Smooth muscle cell (in vitro differentiated cells): ENCODE measurements at regions not wholly inside any gene's neighbourhood (a gene's known extent, or its start where the extent isn't known, plus 50 kb on each side); places are given as distances from the start of the nearest gene placed in this dataset.
"Not testable (repeated sequence)": the region's sequence is repeated elsewhere in the genome, so short reads cannot be mapped to it uniquely, and the experiment has no call there.

Experiments used
- DNase-seq: peaks from one replicate; lab custom pipeline; 2025; ENCODE audit not compliant: unreplicated experiment; lab: John Stamatoyannopoulos, UW
- H2AFZ ChIP-seq: fragments of 200-600 bp; sonication (generic); 2 replicates; pipeline ENCODE4 v1.6.0; 2016; ENCODE audit warnings: antibody characterized with exemption, low read depth, mild to moderate bottlenecking
- H3F3A ChIP-seq: fragments of 200-600 bp; sonication (generic); 2 replicates; pipeline ENCODE4 v1.6.0; 2017; ENCODE audit warnings: antibody characterized with exemption, low read depth
- H3K27ac ChIP-seq: fragments of 200-600 bp; sonication (generic); 2 replicates; pipeline ENCODE4 v1.5.1; 2016; ENCODE audit warnings: low read depth, mild to moderate bottlenecking
- H3K27me3 ChIP-seq: fragments of 200-600 bp; sonication (generic); 2 replicates; pipeline ENCODE4 v1.6.1; 2016; ENCODE audit warnings: low read depth, mild to moderate bottlenecking
- H3K36me3 ChIP-seq: fragments of 200-600 bp; sonication (generic); 2 replicates; pipeline ENCODE4 v1.5.1; 2016; ENCODE audit warnings: low read depth
- H3K4me1 ChIP-seq: fragments of 200-600 bp; sonication (generic); 2 replicates; pipeline ENCODE4 v1.5.1; 2016; ENCODE audit warnings: low read depth
- H3K4me2 ChIP-seq: fragments of 200-600 bp; sonication (generic); 2 replicates; pipeline ENCODE4 v1.6.0; 2016; ENCODE audit warnings: mild to moderate bottlenecking
- H3K4me3 ChIP-seq: fragments of 200-600 bp; sonication (generic); 2 replicates; pipeline ENCODE4 v1.5.1; 2016; ENCODE audit warnings: mild to moderate bottlenecking
- H3K79me2 ChIP-seq: fragments of 200-600 bp; sonication (generic); 2 replicates; pipeline ENCODE4 v1.6.0; 2016; ENCODE audit warnings: low read depth, mild to moderate bottlenecking
- H3K9ac ChIP-seq: fragments of 200-600 bp; sonication (generic); 2 replicates; pipeline ENCODE4 v1.6.0; 2016; ENCODE audit warnings: low read depth
- H3K9me3 ChIP-seq: fragments of 200-600 bp; sonication (generic); replicated peaks from 2 replicates; pipeline ENCODE4 v1.5.1; 2016; ENCODE audit warnings: low read depth
- H4K20me1 ChIP-seq: fragments of 200-600 bp; sonication (generic); 2 replicates; pipeline ENCODE4 v1.6.0; 2016; ENCODE audit warnings: low read depth
- CTCF ChIP-seq: fragments of 200-600 bp; sonication (generic); IDR thresholded peaks from 2 replicates; pipeline ENCODE4 v1.5.1; 2017; ENCODE audit warnings: borderline replicate concordance, mild to moderate bottlenecking, antibody characterized with exemption; ENCODE audit not compliant: insufficient read depth, poor library complexity, severe bottlenecking
- WGBS: methylation state at CpG from one replicate; pipeline ENCODE4 v1.1.7; 2016; ENCODE audit warnings: low lambda C conversion rate; 5-methylcytosine and 5-hydroxymethylcytosine counted together

- no peak for DNase-seq
- H3K27ac ChIP-seq = no peak overlapping the region
- H3K27me3 ChIP-seq = no peaks in the 10 kb centered on the region
- no peaks in the 10 kb centered on the region for H3F3A ChIP-seq
- no peaks in the 10 kb centered on the region for H4K20me1 ChIP-seq
- no peaks in the 10 kb centered on the region for H3K79me2 ChIP-seq
- no peak overlapping the region for H3K9ac ChIP-seq
- no peak for TF ChIP-seq CTCF
- H3K4me3 ChIP-seq = no peak overlapping the region
- H2AFZ ChIP-seq = no peak overlapping the region
- no peaks in the 10 kb centered on the region for H3K4me1 ChIP-seq
- no peaks in the 10 kb centered on the region for H3K9me3 ChIP-seq
- 80% methylated on average over 22 of the region's 22 CpGs for WGBS
- H3K4me2 ChIP-seq = no peak overlapping the region
- H3K36me3 ChIP-seq = no peaks in the 10 kb centered on the region
Measured at GRCh38 chr14:105733081-105734065, 207.0 kb downstream of the TMEM121 start.

GRCh38 chr14:105734241-105734640 lies 207.9 kb downstream of the TMEM121 start:
- H3K36me3 ChIP-seq, H3K9ac ChIP-seq, H3K9me3 ChIP-seq, H3K4me3 ChIP-seq, H3K4me2 ChIP-seq, H3K79me2 ChIP-seq, DNase-seq, H3K4me1 ChIP-seq, H2AFZ ChIP-seq, H3F3A ChIP-seq, H3K27me3 ChIP-seq, H3K27ac ChIP-seq, H4K20me1 ChIP-seq: not testable (repeated sequence)
- 82% methylated on average over 13 of the region's 14 CpGs for WGBS

- H2AFZ ChIP-seq, H3K27ac ChIP-seq, H4K20me1 ChIP-seq, H3K36me3 ChIP-seq, H3K79me2 ChIP-seq, DNase-seq, H3K9ac ChIP-seq, H3K27me3 ChIP-seq, H3K4me2 ChIP-seq, H3K4me1 ChIP-seq, H3K9me3 ChIP-seq, H3F3A ChIP-seq, H3K4me3 ChIP-seq: not testable (repeated sequence)
- WGBS = 87% methylated on average over 13 of the region's 20 CpGs
Measured at GRCh38 chr14:105736331-105736730, 209.9 kb downstream of the TMEM121 start.

- WGBS = 74% methylated on average over 10 of the region's 17 CpGs
- no peak for TF ChIP-seq CTCF
Measured at GRCh38 chr14:105737504-105738246, 211.3 kb downstream of the TMEM121 start.

More at GRCh38 chr14:105737504-105738246, 211.3 kb downstream of the TMEM121 start:
- H2AFZ ChIP-seq = no peak overlapping the region
- no peaks in the 10 kb centered on the region for H3F3A ChIP-seq
- no peak overlapping the region for H3K4me2 ChIP-seq
- no peak overlapping the region for H3K27ac ChIP-seq
- H3K4me3 ChIP-seq = no peak overlapping the region
- no peaks in the 10 kb centered on the region for H4K20me1 ChIP-seq
- DNase-seq = no peak
- H3K27me3 ChIP-seq = no peaks in the 10 kb centered on the region
- no peaks in the 10 kb centered on the region for H3K9me3 ChIP-seq
- no peak overlapping the region for H3K9ac ChIP-seq
- H3K4me1 ChIP-seq = no peaks in the 10 kb centered on the region
- no peaks in the 10 kb centered on the region for H3K36me3 ChIP-seq
- no peaks in the 10 kb centered on the region for H3K79me2 ChIP-seq
